ENCODE measurements at regions not wholly inside any gene's neighbourhood (a gene's known extent, or its start where the extent isn't known, plus 50 kb on each side); places are given as distances from the start of the nearest gene placed in this dataset.

- ChIA-PET CTCF (no interaction called here), RAD21 (ENCODE audit: low non-redundant PET in 1 of 2, low total read pairs in 2 of 2, uncharacterized antibody in 2 of 2, unreplicated experiment in 2 of 2) (no interaction called here)
- peaks cover 20% of the 10 kb centered on the region; the same call in 1 of the 2 replicates for H3K27me3 ChIP-seq (ENCODE audit: insufficient read depth, low read length)
These were observed 173.6 kb upstream of the CXCL12 start for GRCh38 chr10:44558521-44558920.

More at GRCh38 chr10:44558521-44558920, 173.6 kb upstream of the CXCL12 start:
- BruUV-seq (replicated peaks) = no TSS peak
- H3K4me2 ChIP-seq (ENCODE audit: low read length) = no peak overlapping the region
- intact Hi-C loops (cut with micrococcal nuclease) = no loop called here
- DNase-seq (ENCODE audit: low read depth, low spot score) (no peak), ATAC-seq (no peak)
- H3K79me2 ChIP-seq (ENCODE audit: insufficient read depth, low read length) = no peaks in the 10 kb centered on the region
- H4K20me1 ChIP-seq (ENCODE audit: insufficient read depth) = no peaks in the 10 kb centered on the region
- H3K36me3 ChIP-seq (ENCODE audit: control insufficient read depth in 1 of 2, insufficient read depth in 2 of 2, low read length in 2 of 2) = no peaks in the 10 kb centered on the region
- H3K9ac ChIP-seq (ENCODE audit: low read length) = no peak overlapping the region
- POLR2A ChIA-PET = no interaction called here
- H2AFZ ChIP-seq (ENCODE audit: low read depth, low read length, poor library complexity, severe bottlenecking) = no peak overlapping the region
- no peaks in the 10 kb centered on the region for H3K4me1 ChIP-seq (ENCODE audit: control insufficient read depth in 1 of 2, insufficient read depth in 2 of 2, low read length in 2 of 2)
- no peak for TF ChIP-seq SIN3A (IDR thresholded peaks at IDR 0.05; ENCODE audit: low read depth)
- TF ChIP-seq FOSL1 (IDR thresholded peaks at IDR 0.05; ENCODE audit: low read depth) = no peak
- TF ChIP-seq ZFX (IDR thresholded peaks at IDR 0.05) = no peak
- no peak for TF ChIP-seq ELF1 (IDR thresholded peaks at IDR 0.05; ENCODE audit: borderline replicate concordance, low read depth)
- no peak for TF ChIP-seq JUND (IDR thresholded peaks at IDR 0.05)
- TF ChIP-seq MAX (IDR thresholded peaks at IDR 0.05) = no peak
- TF ChIP-seq ZBTB33 (IDR thresholded peaks at IDR 0.05; ENCODE audit: extremely low read depth, insufficient replicate concordance, low read length) = no peak
- TF ChIP-seq POLR2AphosphoS5 (IDR thresholded peaks at IDR 0.05; ENCODE audit: low read depth, low read length) = no peak
- no peak for TF ChIP-seq RAD21 (IDR thresholded peaks at IDR 0.05; ENCODE audit: low read depth)
- H3K4me3 ChIP-seq (replicated peaks in 1 of 2; ENCODE audit: low read depth in 1 of 2, low read length in 2 of 2) = no peak overlapping the region
- no peaks in the 10 kb centered on the region for H3K9me2 ChIP-seq (ENCODE audit: insufficient read depth)
- H3K27ac ChIP-seq (ENCODE audit: low read depth, low read length) = no peak overlapping the region
- H3K9me3 ChIP-seq (ENCODE audit: control insufficient read depth in 1 of 2, insufficient read depth in 1 of 2, low read depth in 1 of 2, low read length in 2 of 2) = no peaks in the 10 kb centered on the region

All from HCT116 (cell line).